ENCODE measurements at regions not wholly inside any gene's neighbourhood (a gene's known extent, or its start where the extent isn't known, plus 50 kb on each side); places are given as distances from the start of the nearest gene placed in this dataset.

DNA sequence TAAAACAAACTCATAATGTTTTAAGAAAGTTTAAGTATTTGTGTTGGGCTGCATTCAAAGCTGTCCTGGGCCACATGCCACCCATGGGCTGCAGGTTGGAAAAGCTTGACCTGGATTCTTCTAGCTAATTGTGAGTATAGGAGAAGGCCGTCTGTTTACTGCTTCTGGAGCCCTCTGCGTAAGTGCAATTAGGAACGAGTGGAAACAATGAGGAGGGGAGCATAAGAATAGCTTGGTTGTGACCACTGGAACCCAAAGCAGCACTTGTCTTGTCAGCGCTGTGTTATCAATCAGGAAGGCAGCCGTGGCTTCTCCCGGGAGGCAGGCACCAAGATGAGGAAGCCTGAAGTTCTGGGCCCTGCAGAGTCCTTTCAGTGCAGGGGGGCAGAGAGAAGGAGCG, 110.4 kb upstream of the MBNL2 start:
- no peak for DNase-seq

DNA sequence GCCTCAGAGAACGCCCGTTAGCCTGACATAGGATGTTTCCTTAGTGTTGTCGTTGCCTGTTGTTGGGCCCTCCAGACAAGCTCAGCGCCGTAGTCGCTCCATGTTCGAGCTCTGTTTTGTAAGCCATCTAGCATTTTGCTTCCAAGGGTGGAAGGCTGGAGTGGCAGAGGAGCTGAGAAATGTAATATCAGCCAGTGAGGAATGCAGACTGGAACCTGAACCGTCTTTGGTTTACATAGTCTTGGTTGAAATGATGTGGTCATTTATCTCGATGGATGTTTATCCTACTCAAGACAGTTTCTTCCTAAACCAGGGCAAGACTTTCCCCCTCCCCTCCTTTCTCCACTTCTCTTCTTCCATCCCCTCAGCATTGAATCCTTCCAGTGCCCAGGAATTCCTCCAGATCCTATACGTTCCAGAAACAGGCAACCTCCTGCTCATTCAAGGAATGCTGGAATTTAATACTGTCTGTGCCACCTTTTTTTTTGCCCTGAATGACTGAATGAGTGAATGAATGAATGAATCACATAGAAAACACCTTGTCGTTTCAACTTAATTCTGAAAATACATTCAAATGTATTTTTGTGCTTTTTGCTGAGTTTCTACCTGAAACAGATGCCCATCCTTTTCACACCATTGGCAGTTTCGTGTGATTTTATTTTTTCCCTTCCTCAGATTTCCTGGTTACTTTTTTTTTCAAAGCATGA, 109.5 kb upstream of the MBNL2 start:
- no peak for DNase-seq

DNA sequence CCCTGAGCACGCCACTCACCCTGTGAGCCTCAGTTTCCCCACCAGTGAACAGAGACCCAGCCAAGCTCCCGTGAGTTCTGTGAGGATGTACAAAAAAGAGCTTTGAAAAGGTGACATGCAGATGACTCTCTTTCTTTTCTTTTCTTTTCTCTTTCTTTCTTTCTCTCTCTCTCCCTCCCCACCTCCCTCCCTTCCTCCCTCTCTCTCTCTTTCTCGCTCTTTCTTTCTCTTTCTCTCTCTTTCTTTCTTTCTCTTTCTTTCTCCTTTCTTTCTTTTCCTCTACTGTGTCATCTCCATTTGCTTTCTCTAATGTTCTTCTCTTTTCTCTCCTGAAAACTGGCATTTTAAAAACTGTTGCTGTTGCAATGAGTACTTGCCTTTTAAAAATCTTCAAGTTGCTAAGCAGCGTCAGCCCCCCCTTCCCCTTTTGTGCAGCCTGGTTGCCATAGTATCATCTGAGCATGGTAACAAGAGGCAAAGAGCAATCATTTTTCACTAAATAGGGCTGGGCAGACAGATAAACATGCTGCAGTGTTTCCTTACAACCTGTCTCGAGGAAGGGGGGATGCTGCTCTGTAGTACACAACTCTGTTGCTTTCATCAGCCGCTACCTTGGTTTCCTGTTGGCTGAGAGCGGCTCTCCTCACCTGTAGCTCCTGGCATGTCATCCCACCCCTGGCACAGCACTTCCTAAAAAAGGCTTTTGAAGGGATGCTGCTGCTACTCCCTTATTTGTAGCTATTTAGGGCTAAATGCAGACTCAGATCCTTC, 108.7 kb upstream of the MBNL2 start:
- no peak for DNase-seq

DNA sequence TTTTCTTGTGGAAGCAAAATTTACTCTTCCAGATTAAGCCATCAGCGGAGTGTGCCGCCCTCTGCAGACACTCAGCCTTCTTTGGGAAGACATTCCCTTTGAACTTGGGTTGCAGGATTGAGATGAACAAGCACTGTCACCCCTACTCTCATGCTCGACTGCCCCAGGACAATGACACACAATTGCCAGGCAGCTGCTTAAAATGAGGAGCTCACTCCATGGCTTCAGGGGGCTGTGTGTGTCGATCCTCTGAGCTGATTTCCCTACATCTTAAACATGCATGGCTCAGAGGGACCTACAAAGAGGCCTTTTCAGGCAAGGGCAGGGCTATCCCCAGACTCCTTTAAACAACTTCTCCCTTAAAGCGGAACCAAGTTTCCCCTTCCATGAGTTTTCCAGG, 107.5 kb upstream of the MBNL2 start:
- no peak for DNase-seq

DNA sequence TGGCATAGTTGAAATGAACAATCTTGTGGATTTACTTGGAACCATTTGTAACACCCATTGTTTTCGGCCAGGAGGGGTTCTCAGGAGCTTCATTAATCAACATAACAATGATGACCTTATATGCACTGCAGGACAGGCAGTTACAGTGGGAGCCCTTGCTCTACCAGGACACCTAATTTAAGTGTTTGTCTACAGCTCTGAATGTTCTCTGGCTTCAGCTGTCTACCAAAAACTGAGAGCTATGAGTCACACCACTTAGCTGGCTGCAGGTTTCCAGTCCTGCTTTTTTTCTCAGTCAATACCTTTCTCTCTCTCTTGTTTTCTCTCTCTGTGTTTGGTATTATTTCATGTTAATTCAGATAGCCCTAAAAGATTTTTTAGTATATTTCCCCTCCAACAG, 105.4 kb upstream of the MBNL2 start:
- no peak for DNase-seq

DNA sequence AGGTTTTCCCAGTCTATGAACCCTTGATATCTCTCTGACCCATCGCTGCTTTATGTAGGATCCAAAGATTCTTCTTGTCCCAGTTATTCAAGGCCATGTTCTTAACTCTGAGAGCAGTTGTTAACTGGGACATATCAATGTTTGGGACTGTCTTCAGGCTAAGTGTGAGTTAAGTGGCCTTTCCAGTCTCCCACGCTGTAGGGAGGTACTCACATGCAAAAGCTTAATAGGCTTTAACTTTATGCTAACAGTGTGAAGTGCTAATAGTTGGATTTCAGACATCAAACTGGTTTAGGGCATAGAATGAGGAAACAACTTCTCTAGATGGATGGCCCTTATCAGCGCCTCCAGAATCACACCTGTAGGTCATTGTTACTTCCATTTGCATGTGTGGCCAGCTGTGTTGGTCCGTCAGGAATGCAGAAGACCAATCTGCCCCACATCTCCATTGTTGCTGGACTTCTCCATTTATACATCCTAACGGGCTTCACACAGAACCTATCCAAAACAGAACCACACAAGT, 104.7 kb upstream of the MBNL2 start:
- DNase-seq, result no peak

DNA sequence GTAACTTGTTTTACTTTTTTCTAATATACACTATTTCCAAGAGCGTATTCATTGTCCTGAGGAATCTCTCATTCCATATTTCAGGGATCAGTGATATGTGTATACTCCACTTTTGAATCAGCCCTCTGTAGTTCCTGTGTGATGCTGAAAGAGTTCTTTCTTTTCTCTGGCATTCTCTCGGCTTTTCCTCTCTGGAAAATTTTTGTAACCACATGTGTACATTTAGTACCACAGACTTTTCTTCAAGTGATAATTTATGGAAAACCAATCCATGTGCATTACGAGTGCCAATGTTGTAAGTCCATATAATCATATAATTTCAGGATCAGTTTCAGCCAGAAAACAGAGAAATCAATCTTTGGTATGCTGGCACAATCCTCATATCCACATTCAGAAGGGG, 102.2 kb upstream of the MBNL2 start:
- no peak for DNase-seq

DNA sequence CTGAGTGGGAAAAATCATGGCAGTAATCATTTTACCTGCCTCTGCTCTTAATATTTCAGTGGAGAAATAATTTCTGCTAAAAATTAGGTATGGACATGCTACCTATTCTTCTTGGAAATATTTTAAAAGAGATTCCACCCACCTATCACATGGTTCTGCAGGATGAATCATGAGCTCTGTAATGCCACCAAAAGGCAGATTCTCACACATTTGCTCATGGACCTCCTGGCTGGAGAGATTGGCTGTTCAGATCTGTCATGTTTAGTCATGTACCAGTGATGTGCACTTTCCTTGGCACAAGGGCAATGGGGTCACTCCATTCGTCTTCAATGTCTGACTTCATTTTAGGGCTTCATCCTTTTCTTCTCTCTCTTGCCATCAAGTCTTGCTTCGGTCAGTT, 101.8 kb upstream of the MBNL2 start:
- DNase-seq, result no peak

DNA sequence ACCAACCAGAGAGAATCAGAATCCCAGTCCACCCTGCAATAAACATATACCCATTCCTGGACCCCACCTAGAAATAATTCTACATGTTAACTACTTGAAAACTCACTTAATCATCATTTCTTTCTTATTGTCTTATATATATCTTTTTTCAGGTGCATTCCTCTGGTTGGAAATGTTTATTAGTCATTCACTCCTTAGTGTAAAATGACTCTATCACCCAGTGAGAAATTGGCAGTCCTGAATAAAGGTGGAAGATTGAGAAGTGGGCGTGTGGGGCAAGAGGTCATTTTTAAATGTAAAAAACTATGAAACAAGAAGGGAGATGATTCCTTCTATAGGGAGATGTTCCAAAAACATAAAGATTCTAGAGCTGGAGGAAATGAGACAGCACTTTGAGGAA, 101.2 kb upstream of the MBNL2 start:
- no peak for DNase-seq

DNA sequence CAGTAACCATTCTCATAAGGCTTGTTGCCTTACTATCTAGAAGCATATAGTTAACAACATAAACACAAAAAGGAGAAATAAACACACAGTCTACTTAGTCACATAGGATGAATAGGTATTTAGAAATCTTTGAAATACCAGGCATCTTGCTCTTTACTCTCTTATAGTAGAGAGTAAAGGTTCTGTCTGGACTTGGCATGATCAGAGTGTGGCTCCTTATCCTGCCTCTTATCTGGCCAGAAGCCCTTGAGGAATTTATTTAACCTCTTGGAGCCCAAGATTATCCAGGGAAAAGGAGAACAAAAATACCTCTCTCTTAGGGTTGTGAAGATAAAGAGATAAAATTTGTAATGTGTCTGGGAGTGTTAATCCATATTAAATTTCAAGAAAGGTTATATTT, 100.2 kb upstream of the MBNL2 start:
- no peak for DNase-seq

DNA sequence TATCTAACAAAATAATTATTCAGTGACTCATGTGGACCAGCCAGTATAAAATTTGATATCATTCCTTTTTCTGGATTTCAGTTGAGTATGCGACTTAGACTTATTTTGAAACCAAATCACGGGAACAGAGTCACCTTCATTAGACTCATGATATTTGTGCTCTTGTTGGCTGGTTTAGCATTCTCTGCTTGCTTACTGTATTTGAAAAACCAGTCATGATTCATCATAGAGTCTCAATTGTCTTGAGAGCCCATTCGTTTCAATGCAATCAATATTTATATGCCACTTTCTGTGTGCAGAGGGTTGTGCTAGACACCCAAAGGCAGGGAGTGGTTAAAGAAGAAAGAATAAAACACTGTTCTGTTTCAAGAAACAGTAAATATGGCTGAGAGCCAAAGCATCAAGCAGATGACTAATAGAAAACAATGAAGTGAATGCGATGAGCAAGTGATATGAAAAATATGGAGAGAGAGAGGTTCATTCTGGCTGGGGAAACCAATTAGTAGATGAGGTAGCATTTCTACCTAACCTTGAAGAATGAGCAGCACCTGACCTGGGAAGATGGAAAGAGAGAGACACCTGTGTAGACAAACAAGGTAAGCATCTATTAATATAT, 99.6 kb upstream of the MBNL2 start:
- DNase-seq, result no peak

DNA sequence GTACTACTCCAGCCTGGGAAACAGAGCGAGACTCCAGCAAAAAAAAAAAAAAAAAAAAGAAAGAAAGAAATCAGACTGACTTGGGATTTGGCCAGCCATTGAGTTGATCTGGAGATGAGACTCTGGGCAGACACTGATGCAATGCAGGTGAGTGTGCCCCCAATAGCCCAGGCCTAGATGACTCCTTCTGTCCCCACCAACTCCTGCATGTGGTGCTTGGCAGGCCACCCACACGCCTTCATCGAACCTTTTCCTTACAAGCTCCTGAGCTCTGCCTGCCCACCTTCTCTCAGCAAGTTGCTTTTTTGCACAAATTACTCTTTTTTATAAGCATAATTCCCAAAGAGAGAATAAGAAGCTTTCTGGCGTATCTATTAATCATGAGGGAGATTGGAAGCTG, 97.9 kb upstream of the MBNL2 start:
- DNase-seq, result no peak

DNA sequence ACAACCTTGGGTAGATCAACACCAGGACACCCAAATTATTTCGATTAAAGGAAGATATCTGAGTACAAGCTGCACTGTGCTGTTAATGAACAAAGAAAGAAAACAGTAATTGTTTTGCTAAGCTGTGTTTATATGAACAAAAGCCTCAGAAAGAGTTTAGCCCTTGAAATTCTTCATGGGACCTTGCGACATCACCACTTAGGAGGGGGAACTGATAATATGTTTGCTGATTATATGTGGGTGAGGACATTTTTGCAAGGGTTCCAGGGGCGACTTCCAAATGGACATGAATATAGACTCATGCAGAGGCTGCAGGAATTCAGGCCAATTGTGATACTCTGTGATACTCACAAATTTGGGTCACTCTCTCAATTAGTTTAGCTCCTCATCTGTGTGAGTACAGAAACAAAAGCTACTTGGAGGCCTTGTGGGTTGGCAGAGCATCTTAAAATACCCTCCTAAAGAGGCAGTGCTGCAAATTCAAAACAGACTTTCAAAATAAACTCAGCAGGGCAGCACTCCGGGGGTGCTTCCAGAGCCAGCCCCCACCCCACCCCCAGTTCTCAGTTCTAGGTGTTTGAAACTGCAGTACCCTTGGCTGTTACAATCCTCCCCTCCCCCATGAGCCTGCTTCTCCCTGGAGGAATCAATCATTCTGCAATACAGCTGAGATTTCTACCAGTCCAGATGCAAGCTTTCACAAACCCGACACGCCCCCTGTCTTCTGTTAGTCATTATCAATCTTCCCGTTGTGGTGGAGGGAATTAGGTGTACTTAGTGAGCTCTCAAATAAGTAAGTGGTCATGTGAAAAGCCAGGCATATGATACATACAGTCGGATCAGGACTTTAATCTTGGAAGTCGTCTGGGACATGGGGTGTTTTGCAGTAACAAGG, 97.0 kb upstream of the MBNL2 start:
- DNase-seq, result no peak

DNA sequence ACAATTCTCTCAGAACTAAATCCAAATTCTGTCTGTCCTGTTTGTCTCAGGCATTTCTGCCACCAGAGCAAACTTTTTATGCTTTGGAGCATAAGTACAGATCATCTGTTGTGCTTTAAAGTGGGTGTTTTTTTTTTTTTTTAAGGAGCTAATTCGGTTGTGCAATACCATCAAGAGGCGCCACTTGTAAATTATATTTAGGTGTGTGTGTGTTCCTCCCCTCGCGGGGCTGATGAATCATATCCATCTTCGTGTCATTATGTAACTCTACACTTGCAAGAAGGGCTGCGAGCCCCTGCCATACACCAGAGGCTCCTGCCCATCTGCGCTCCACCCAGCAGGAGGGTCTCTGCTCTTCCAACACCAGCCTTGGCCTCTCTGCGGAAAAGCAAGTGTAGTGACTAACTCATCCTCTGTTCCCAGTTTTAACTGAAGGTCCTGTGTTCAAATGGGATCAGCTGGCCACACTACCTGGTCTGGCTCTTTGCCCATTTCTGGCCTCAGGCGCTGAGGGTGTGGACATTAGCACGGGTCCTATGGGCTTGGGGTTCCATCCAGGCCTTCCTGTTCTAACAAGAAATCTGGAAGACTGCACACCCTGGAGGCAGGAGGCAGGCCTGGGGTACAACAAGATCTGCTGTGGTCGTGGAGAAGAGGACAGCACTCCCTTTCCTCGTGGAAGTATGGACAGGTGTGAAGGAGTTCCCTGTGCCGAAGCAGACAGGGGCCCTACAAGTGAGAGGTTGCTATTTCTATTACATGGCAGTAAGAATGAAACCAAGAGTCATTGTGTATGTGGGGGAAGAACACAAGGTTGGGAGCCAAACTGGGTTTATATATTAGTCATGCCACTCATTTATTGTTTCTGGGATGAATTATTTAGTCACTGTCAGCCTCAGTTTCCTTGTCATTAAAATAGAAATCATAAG, 96.1 kb upstream of the MBNL2 start:
- no peak for DNase-seq

DNA sequence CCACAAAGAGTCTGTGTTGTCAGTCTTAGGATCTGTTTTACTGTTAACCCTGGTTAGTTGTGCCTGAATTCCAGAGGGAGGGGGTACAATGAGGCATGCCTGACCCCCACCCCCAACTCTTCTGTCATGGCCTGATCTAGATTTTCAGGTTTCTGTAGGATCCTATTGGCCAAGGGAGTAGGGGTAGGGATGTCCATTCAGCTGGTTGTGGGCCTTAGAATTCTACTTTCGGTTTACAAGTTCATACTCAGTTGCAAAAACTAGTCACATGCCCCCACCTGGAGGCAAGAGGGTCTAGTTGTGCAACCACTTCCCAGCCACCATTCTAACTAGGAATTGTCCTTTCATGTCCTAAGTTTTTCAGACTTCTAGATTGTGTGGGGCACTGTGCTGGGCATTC, 94.3 kb upstream of the MBNL2 start:
- DNase-seq, result no peak

DNA sequence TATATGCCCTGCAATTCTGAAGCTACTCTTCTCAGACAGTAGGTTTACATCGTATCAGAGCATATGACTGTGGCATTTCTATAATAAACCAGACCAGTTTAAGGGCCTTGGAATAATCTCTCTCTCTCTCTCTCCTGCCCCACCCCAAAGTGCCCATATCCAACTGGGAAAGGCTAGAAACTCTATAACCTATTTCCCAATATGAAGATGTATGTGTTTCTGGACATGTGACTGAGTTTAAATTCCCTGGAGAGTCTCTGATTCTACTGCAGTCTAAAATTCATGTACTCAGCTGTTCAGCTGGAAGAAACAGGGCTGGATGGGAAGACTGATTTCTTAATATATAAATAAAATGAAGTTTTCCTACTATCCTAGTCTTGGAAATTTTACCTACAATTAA, 91.9 kb upstream of the MBNL2 start:
- DNase-seq, result no peak

DNA sequence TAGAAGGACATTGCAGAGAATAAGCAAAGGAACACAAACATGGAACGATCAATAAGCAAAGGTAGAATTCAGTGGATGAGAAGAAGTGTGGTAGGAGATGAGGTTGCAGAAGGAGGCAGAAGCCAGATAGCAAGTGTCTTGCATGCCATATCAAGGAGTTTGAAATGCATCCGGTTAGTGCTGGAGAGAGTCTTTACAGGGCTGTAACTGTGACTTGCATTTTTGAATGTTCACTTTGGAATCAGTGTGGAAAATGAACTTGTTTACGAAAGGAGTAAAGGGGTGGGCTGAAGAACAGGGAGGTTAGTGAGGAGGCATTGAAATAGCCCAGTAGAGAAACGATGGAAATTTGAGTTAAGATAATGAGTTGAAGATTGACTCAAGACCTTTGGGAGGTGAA, 90.7 kb upstream of the MBNL2 start:
- DNase-seq, result no peak

DNA sequence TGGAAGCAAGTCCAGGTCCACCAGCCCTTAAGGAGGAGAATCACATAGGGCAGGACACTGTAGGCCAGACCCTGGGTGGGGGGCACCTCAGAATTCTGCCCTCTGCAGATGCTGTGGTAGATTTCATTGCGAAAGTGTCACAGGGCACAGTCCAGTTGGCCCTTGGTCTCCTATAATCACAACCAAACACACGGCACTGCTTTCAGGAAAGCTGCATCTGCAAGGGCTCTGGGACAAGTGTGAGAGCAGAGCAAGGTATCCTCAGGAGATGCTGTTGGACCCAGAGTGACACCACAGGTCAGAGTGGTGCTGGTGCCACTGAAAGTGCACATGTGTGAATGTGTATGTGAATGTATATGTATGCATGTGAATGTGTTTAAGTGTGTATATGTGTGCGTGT, 88.6 kb upstream of the MBNL2 start:
- DNase-seq, result no peak

DNA sequence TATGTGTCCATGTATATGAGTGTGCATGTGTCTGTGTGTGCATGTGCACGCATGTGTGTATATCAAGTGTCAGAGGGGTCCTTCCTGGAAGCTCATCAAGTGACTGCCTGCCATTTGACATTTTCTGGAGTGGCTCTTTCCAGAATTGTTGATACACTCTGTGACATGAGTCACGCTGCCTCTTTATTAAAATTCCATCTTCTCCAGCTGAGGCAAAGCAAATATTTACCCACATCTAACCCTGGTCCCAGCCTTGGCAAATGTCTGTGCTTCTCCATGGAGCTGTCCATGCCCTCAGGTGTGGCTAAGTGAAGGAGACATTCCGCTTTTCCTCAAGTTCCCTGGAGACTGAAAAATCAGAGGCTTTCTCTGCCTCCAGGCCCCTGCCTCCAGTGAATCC, 88.2 kb upstream of the MBNL2 start:
- DNase-seq, result no peak

DNA sequence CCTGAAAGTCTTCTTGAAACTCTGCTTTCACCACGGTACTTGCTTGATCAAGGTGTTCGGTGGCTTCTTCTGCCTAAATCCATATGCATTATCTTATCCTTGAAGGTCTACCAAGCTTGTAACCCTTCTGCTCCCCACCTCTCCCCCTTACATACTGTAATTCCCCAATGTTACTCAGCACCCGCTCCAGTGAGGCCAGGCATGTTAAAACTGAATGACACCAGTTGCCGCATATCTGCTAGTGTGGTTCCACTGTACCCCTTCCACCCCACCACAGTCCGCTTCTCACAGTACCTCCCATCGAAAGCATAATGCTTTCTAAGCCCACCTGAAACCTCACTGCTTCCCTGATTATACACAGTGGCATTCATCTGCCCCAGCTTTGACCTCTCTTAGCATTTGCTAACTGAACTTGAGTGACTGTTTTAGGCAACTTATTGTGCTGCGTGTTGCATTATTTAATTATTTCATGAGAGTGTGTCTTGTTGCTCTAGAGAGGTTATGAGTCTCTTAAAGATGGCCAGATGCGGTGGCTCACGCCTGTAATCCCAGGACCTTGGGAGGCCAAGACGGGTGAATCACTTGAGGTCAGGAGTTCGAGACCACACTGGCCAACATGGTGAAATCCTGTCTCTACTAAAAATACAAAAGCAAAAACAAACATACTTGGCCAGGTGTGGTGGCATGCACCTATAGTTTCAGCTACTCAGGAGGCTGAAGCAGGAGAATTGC, 87.6 kb upstream of the MBNL2 start:
- DNase-seq, result no peak

DNA sequence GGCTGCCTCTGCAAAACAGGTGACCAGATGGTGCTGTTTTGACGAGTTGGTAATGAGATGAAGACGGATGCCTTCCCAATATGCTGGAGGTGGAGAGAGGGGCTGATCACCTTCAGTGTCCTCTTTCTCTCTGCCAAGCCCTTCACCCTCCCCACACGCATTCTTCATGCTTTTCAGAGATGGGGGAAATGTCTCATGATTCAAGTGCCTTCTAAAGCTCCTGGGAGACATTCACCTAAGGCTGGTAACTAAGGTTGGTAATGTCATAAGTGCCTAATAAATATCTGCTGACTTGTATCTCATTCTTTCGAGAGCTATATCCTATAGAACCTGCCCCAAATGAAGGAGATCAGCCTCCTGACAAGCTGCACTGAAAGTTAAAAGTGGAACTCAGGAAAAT, 86.2 kb upstream of the MBNL2 start:
- DNase-seq, result no peak

Measured in GDM1 (cell line).